RKO (cell line): ENCODE measurements at regions not wholly inside any gene's neighbourhood (a gene's known extent, or its start where the extent isn't known, plus 50 kb on each side); places are given as distances from the start of the nearest gene placed in this dataset.
A peak's percentile ranks its signal among the peaks of the same experiment; 100 is the strongest.

ENCODE experiments used
- DNase-seq: peaks from one replicate; pipeline ENCODE4 v3.0.0-alpha.2; 2016; ENCODE audit warnings: low spot score

DNA sequence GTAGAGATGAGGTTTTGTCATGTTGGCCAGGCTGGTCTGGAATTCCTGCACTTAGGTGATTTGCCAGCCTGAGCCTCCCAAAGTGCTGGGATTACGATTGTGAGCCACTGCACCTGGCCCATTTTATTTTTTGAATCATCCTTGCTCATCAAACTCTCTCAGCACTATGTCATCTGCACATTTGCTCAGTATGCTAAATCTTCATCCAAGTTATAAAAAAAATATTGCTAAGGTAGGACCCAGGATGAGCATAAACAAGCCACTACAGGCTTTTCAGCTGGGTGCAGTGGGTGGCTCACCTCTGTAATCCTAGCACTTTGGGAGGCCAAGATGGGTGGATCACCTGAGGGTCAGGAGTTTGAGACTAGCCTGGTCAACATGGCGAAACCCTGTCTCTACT, 510.1 kb upstream of the LARGE1 start:
- DNase-seq: no peak

DNA sequence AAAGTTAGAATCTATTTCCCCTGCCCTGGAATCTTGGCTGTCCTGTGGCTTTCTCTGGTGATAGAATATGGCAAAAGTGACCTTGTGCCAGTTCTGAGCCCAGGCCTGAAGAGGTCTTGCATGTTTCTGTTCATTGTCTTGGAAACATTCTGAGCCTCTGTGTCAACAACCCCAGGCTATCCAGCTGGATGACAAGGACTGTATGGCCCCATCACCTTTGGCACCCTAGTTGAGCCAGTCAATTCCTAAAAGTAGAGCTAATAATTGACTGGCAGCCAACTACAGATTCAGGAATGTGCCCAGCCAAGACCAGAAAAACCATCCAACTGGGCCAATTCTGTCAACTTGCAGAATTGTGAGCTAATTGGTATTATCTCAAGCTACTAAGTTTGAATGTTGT, 514.1 kb upstream of the LARGE1 start:
- no peak for DNase-seq

DNA sequence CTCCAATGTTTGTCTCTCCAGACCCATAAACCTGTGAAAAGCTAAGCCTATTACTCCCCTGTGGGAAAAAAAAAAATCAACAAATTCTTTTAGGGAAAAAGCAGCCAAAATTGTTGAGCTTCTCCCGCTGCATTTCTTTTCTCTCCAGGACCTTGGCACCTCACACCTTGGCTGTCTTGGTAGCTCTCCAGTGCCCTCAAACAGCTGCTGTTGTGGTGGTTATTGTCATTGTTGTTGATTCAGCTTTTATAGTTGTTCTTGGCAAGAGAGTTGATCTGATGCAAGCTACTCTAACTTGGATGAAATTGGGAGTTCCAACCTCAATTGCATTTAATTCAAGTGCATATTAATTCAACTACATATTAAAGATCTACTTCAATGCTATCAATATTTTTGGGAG, 516.9 kb upstream of the LARGE1 start:
- no peak for DNase-seq

DNA sequence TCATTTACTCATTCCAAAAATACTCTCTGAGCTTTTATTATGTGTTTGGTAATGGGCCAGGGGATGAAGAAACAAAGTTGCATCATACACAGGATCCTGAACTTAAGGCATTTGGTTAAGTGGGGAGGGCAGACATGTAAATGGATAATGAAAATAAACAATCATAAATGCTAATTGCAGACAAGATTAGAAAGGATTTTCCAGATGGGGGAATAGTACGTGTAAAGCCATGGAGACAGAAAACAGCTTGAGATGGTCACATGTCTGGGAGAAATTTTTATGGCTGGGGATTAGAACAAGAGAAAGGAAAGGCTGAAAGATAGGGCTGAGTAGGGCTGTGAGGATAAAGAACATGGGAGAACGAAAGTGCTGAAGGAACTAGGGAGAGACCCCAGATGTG, 534.3 kb upstream of the LARGE1 start:
- no peak for DNase-seq

DNA sequence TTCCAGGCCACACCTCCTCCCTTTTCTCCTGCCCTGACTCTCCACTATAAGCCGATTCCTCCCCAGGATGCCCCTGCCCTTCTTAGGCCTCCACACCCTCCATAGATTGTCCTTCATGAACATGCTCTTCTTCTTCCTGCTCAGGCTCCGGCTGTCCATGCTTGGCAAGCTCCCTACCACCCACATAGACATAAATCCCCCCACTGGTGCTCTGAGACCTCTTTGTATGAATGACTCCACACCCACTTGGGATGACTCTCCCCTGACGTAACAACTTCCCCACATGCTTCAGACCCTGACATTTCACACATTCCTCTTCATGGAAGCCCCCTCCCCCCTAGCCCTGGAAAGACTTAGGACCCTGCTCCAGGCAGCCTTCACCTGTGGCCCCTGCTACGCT, 542.5 kb upstream of the LARGE1 start:
- no peak for DNase-seq

DNA sequence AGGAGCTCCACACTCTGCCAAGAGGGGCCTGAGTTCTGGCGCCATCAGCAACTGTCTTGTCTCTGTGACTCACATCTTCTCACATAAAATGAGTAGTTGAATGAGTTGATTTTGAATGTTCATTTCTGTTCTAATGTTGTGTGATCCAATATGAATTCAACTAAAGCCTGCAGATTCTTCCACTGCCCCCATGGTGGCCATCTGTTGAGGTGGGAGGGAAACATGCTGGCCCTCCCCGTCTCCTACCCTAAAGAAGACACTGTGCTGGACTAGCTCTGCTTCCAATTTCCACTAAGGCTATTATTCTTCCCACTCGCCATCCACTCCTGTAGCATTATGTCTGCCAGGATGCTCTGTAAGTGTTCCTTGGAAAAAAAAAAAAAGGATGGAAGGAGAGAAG, 555.6 kb upstream of the LARGE1 start:
- no peak for DNase-seq

DNA sequence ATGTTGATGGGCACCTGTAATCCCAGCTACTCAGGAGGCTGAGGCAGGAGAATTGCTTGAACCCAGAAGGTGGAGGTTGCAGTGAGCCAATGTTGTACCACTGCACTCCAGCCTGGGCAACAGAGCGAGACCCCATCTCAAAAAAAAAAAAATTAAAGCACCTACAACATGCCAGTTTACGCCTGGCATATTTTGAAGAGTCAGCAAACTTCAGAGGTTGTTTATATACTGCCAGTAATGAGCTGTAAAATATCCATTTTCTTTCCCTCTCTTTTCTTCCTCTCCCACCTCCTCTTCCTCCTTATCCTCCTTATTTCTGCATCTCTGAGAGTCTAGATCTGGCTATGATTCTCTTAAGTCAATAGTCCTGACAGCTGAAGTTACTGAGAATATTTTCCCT, 556.5 kb upstream of the LARGE1 start:
- no peak for DNase-seq

DNA sequence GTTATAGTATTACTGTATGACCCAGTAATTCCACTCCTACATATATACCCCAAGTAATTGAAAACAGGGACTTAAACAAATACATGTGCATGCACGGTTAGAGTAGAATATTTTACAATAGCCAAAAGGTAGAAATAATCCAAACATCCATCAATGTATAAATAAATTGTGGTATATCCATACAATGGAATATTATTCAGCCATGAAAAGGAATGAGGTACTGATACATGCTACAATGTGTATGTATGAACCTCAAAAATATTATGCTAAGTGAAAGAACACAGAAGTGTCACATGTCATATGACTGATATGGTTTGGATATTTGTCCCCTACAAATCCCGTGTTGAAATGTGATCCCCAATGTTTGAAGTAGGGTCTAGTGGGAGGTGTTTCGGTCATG, 560.8 kb upstream of the LARGE1 start:
- DNase-seq: no peak

DNA sequence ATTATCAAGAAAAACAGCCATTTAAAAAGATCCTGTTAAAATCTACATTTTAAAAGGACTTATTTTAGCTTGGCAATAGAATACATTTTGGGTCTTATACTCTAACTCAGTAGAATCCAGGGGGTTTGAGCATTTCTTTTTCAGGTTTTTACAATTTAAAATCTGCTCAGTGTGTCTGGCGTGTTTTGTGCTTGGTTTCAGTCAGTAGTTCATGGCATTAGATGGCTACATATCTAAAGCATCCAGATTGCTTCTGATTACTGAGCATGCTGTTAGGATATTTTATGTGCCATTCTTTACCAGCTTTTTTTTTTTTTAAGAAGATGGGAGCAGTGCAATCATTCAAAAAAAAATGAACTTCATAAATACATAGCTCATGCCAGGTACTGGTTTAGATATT, 566.1 kb upstream of the LARGE1 start:
- DNase-seq: no peak

DNA sequence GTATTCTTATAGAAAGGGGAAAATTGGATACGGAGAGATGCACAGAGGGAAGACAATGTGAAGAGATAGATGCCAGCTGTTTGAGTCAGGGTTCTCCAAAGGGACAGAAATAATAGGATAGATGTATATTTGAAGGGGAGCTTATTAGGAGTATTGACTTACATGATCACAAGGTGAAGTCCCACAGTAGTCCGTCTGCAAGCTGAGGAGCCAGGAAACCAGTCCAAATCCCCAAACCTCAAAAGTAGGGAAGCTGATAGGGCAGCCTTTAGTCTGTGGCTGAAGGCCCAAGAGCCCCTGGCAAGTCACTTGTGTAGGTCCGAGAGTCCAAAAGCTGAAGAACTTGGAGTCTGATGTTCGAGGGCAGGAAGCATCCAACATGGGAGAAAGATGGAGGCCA, 569.6 kb upstream of the LARGE1 start:
- no peak for DNase-seq

DNA sequence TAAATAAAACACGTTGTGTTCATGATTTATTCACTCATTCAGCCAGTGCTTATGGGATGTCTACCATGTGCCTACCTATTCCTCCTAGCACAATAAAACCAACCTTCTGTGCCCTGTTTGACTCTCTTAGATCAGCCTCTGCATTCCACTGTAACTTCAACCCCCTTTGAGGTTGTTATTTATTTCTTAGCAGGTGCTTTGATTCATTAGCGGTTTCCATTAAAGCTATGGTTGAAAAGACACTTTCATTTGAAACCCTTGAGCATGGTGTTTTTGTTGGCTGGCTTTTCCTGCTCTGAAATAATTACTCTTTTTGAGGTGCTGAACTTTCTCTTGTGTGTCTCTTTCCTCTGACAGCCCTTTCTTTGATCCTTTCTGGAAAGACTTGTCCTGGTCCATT, 570.6 kb upstream of the LARGE1 start:
- DNase-seq: no peak

DNA sequence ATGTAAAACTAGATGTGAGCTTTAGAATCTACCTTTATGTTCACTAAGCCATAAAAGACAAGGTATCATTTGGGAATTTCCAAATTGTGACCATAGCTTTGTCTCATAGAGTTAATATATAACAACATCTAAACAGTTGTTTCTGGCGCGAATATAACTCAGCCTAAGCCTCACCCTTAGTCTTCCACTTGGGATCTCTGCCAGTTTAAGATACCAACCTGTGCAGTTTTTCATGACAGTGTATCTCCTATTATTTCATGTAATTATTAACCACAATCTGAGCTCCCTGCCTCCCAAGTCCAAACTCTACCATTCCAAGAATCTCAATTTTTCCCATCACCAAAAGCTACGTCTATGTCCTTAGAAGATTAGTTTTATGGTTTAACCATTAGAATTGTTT, 572.5 kb upstream of the ISX start:
- DNase-seq: no peak

DNA sequence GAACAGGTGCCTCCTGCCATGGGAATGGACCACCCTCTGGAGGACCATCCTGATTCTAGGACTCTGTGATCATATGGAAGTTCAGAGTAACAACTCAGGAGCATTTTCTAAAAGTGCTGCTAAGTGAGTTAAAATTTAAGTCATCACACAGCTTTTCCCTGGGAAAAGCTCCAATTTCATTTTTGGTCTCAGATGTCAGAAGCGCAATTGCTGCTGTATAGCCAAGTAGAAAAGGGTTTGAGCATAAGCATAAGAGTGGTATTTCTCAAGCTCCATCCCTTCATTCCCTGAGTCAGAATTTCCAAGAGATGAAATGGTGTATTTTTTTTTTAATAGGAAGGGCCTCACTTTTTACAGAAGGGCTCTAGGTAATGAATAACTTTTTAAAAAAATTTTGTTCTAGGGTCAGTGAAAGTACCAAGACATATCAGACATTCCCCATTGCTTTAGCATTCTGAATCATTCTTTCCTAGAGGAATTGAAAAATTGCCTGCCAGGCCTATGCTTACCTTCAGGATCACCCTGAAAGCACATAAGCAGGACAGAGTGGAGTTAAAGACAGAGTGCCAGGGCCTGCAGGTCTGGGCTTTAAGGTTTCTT, 564.5 kb upstream of the ISX start:
- DNase-seq: no peak

DNA sequence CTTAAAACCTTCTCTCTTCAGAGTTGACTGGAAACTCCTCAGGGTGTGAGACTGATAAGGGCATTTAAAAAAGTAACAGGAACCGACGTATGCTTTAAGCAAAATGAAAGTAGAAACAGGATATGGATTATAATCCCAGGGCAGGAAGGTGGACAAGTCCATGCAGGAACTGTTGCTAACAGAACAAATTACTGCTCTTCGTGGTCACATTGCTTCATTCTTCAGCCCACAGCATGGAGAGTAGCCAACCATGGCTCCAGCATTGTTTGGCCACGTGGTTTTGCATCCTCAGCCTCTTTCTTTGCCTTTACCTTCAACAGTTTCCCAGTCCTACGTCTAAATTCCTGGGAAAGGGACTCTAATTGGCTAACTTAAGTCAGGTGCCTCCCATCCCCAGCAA, 563.1 kb upstream of the ISX start:
- DNase-seq: no peak

DNA sequence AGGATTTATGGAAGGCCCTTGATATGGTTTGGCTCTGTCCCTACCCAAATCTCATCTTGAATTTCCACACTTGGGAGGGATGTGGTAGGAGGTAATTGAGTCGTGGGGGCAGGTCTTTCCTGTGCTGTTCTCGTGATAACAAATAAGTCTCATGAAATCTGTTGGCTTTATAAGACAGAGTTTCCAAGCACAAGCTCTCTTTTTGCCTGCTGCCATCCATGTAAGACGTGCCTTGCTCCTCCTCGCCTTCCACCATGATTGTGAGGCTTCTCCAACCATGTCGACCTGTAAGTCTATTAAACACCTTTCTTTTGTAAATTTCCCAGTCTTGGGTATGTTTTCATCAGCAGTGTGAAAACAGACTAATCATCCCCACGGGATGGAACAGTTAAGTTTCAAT, 557.2 kb upstream of the ISX start:
- DNase-seq: no peak

DNA sequence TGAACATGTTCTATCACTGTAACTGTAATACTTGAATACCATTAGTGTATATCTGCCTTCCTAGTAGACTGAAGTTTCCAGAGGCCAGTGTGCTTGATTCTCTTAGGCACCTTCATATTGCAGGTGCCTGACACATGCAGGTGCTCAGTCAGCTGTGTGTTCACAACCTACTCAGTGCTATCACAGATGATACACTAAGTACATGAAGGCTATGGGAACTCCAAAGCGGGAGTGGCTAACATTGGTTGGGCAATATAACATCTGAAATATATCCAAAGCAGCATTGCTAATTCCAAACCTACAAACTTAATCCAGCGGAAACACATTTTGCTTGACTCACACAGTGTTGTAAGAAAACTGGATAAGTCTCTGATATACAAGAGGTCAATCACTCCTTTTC, 539.3 kb upstream of the ISX start:
- DNase-seq: no peak

DNA sequence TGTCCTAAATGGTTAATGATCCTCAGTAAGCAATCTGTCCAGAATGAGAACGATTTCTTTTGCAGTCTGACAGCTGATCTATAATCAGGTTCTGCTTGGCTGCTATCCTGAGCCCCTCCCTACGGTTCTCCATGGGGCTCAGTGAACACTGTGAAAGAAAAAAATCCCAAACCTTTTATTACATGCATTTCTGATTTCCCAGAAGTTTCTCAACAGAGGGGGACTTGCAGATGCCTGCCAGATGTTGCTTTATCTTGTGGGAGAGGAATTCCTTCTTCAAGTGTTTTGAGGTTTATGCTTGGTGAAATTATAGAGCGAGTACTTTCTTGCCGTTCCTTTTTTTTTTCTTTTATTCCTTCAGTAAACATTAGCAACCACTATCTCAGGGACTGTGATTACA, 531.9 kb upstream of the ISX start:
- no peak for DNase-seq

DNA sequence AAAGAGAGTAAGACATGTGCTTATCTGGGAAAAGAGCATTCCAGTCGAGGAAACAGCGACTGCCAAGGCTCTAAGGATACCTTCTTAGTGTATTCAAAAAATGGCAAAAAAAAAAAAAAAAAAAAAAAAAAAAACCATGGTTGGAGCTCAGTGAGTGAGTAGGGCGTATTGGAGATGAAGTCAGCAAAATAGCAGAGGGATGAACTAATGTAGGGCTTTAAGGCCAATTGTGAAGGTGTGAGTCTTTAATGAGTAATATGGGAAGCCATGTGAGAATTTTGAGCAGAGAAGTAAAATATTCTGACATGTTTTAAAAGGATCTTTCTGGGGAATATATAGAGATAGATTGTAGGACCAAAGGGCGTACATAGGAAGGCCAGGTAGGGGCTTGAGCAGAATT, 498.6 kb upstream of the ISX start:
- peak; percentile 55 for DNase-seq

DNA sequence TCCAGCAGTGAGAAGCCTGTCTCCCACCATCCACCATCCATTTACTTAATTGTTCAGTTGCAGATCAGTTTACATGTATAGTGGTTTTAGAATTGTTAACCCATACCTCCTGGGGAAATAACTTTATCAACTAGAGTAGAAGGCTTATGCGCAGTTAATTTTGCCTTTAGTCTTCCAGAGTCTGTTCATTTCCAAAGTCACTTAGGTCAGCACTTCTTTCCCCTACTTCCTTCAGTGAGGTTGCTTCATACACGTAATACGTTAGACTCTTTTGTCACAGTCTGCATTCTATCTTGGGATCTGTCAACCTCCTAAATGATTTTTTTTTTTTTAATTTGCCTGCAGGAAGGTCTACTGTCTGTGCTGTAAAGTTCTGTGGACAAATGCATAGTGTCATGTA, 495.6 kb upstream of the ISX start:
- DNase-seq: no peak

DNA sequence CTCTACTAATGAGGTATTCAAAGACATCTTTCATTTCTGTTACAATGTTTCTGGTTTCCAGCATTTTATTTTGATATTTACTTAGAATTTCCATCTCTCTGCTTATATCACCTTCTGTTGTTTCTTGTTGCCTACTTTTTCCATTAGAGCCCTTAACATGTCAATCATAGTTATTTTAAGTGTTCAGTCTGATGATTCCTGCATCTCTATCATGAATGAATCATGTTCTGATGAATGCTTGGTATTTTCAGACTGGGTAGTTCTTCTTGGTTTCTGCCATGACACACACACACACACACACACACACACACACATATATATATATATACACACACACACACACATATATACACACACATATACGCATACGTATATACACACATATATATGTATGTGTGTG, 486.4 kb upstream of the ISX start:
- peak; percentile 1 for DNase-seq

DNA sequence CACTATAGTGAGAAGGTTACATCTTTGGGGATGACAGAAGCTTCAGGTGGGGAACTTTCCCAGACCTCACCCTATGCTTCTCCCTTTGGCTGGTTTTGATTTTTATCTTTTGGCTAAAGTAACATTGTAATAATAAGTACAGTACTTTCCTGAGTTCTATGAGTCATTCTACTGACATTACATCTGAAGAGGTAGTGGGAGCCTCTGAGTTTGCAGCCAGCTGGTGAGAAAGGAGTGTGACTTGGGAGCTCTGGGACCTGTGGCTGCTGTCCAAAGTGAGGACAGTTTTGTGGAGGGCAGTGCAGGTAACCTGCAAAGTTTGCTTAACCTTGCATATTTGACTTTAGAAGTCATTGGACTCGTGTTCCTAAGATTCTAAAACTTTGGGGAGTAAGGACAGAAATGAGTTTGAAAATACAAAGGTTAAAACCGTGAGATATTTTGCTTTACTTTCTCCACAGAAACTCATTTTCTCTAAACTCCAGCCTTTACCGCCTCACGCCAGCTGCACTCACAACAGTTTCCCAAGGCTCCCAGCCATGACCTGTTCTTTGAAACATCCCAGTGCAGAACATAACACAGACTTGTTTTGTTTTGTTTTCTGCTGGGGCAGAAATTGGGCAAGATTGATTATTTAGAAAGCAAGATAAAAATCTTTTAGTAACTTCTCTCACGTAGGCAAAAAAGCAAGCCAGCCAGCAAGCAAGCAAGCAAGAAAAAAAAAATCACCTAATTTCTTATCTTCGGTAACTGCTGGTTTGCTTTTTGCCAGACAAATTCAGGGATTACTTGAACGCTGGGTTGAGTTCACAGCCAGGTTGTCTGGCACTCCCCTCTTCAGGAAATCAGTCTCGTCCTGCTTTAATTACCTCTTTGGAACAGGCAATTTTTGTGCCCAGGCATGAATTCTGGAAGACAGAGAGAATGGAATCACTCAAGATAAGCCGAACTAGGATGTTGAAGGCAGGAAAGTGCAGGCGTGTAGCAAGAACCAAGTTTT, 478.3 kb upstream of the ISX start:
- no peak for DNase-seq

DNA sequence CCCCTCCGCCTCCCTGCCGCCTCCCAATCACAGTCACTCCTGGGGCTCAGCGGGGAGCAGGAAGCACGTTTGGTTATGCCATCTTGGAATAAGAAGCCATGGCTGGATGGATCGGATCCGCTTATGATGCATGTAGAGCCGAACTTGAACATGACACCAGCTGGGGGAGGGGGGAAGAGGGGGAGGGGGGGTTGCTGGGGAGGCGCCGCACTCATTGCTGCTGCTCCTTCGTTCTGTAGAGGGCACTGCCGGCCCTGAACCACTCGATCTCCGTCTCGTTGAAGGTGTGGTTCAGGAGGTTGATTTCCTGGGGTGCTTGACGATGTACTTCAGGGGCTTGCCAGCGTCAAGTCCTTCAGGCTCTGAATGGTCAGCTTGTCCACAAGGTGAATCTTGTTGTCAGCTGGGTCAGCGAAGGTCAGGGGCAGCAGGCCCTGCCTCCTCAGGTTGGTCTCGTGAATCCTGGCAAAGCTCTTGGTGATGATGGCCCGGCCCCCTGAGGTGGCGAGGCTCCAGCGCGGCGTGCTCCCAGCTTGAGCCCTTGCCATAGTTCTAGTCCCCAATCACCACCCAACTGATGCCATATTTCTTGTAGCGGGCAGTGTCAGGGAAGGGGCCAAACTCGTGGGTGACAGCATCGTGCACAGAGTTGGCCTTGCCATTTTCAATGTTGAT, 476.9 kb upstream of the ISX start:
- no peak for DNase-seq

DNA sequence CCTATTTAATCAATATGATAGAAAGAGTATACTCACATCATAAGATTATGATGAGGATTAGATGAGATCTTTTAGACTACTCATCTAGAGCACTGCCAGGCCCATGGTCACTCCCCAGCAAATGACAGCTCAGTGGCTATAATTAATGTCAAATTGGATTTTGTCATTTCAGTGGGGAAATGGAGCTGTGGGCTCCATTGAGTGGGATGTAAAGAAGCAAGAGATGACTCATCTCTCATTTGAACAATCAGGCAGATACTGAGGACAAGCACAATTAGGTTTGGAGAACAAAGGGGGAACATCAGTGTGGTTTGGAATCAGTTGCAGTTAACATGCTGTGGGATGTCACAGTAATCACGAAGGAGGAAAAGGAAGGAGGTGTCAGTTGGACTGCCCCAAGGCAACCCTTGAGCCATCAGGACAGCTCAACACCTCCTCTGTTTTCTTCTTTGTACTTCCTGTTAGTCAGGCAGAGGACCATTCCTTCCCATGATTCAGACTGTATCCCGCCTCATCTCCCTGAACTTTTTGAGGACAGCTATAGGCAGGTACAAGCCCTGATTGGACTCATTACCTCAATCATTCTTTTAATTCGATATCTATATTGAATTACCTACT, 473.7 kb upstream of the ISX start:
- no peak for DNase-seq
